Type B pancreatic cell (in vitro differentiated cells): ENCODE measurements at regions not wholly inside any gene's neighbourhood (a gene's known extent, or its start where the extent isn't known, plus 50 kb on each side); places are given as distances from the start of the nearest gene placed in this dataset.
"Not testable (repeated sequence)": the region's sequence is repeated elsewhere in the genome, so short reads cannot be mapped to it uniquely, and the experiment has no call there.

Experiments
- DNase-seq: peaks from one replicate; pipeline ENCODE4 v3.0.0; 2021; ENCODE audit warnings: mixed read lengths; ENCODE audit not compliant: unreplicated experiment; ENCODE audit errors: extremely low spot score
- H3K27ac Mint-ChIP-seq: 2 replicates; pipeline ENCODE4 v1.8.0; 2021; ENCODE audit warnings: mild to moderate bottlenecking, mixed read lengths
- H3K27me3 Mint-ChIP-seq: 2 replicates; pipeline ENCODE4 v1.8.0; 2021; ENCODE audit warnings: mixed read lengths
- H3K36me3 Mint-ChIP-seq: 2 replicates; pipeline ENCODE4 v1.8.0; 2021; ENCODE audit warnings: mixed read lengths
- H3K4me1 Mint-ChIP-seq: one replicate; pipeline ENCODE4 v1.8.0; 2021; ENCODE audit warnings: mixed read lengths; ENCODE audit not compliant: unreplicated experiment
- H3K4me3 Mint-ChIP-seq: 2 replicates; pipeline ENCODE4 v1.8.0; 2021; ENCODE audit warnings: mild to moderate bottlenecking, mixed read lengths
- H3K9me3 Mint-ChIP-seq: 2 replicates; pipeline ENCODE4 v1.8.0; 2021; ENCODE audit warnings: mixed read lengths
- CTCF ChIP-seq: fragments of 200-600 bp; sonication (generic); conservative IDR thresholded peaks from 2 replicates; pipeline ENCODE4 v1.5.0; 2021; ENCODE audit warnings: antibody characterized with exemption, mild to moderate bottlenecking

- Mint-ChIP-seq H3K27ac (no peak overlapping the region), H3K27me3 (no peaks in the 10 kb centered on the region), H3K4me1 (no peaks in the 10 kb centered on the region), H3K36me3 (no peaks in the 10 kb centered on the region), H3K4me3 (no peak overlapping the region), H3K9me3 (no peaks in the 10 kb centered on the region)
- no peak for DNase-seq
- TF ChIP-seq CTCF: no peak
Observed at GRCh38 chr4:79747252-79747651, 325.8 kb downstream of the ANTXR2 start.

- Mint-ChIP-seq H3K36me3 (no peaks in the 10 kb centered on the region), H3K9me3 (no peaks in the 10 kb centered on the region), H3K27ac (no peak overlapping the region), H3K27me3 (no peaks in the 10 kb centered on the region), H3K4me3 (no peak overlapping the region), H3K4me1 (no peaks in the 10 kb centered on the region)
- no peak for DNase-seq
- TF ChIP-seq CTCF: no peak
Observed at GRCh38 chr4:79743014-79743413, 330.0 kb downstream of the ANTXR2 start.

DNA sequence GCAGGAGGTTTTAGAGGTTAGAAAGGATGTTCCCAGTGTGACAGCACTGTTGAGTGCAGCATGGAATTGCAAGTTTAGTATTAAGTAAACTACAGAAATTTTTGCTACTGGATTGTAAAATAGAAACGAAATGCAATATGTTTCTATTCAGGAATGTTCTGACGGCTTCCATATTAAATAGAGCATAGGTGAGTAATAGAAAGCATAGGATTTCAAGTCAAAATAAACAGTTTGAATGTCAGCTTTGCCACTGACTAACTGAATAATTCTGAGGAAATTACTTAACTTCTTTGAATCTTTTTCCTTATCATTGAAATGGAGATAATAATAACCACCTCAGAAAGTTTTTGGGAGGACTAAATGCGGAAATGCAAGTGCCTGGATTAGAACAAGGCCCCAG, 331.9 kb upstream of the GK2 start:
- Mint-ChIP-seq H3K9me3 (no peaks in the 10 kb centered on the region), H3K4me3 (no peak overlapping the region), H3K27me3 (no peaks in the 10 kb centered on the region), H3K4me1 (no peaks in the 10 kb centered on the region), H3K27ac (no peak overlapping the region), H3K36me3 (no peaks in the 10 kb centered on the region)
- no peak for DNase-seq
- no peak for TF ChIP-seq CTCF

DNA sequence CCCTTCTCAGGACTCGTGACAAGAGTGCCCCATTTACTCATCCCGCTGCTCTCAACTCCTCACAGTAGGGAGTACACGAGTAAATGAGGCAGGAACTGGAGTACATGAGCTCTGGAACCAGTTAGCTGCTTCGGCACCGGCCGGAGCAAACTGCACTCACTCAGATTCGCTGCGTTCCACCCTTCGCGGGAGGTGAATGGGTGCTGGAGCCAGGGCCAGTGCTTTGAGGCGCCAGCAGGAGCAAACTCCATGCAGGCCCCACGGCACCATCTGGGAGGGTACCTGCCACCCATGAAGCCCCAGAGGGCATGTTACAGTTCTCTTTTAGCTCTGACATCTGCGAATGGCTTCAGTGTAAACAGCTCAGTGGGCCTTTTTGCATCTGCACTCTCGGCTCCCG, 315.5 kb upstream of the GK2 start:
- Mint-ChIP-seq H3K4me1 (no peaks in the 10 kb centered on the region), H3K9me3 (peaks cover 11% of the 10 kb centered on the region), H3K27ac (no peak overlapping the region), H3K4me3 (no peak overlapping the region), H3K36me3 (no peaks in the 10 kb centered on the region), H3K27me3 (no peaks in the 10 kb centered on the region)
- TF ChIP-seq CTCF: no peak
- no peak for DNase-seq

GRCh38 chr4:79700356-79700755, 292.3 kb upstream of the GK2 start:
- Mint-ChIP-seq H3K27me3 (no peaks in the 10 kb centered on the region), H3K4me1 (no peaks in the 10 kb centered on the region), H3K27ac (no peak overlapping the region), H3K4me3 (no peak overlapping the region), H3K36me3 (peaks cover 4% of the 10 kb centered on the region), H3K9me3 (peaks cover 6% of the 10 kb centered on the region)
- no peak for DNase-seq
- no peak for TF ChIP-seq CTCF

DNA sequence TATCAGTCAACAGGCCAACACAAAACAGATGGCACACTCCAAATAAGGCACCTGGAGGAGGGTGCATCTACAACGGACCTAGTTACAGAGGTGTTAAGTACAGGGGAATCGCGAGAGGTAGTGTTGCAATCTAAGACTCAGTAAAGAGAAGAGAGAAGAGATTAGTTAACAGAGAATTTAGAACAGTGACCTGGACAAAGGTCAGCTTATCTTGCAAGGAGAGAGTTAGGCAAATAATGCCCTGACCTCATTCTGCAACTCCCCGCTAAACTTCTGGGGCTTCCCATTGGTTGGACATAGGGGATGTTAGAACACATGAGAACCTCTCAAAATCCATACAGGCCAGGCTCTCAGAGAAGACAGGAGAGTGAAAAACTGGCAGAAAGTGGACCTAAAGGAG, 289.4 kb upstream of the GK2 start:
- TF ChIP-seq CTCF: no peak
- Mint-ChIP-seq H3K27ac (no peak overlapping the region), H3K4me3 (no peak overlapping the region), H3K9me3 (peaks cover 3% of the 10 kb centered on the region), H3K4me1 (no peaks in the 10 kb centered on the region), H3K36me3 (no peaks in the 10 kb centered on the region), H3K27me3 (no peaks in the 10 kb centered on the region)
- no peak for DNase-seq

- not testable (repeated sequence) for DNase-seq, H3K27ac Mint-ChIP-seq, H3K9me3 Mint-ChIP-seq, H3K4me3 Mint-ChIP-seq, H3K4me1 Mint-ChIP-seq, H3K27me3 Mint-ChIP-seq, H3K36me3 Mint-ChIP-seq
Observed at GRCh38 chr4:79696534-79696933, 288.5 kb upstream of the GK2 start.
